Fibroblast of villous mesenchyme (primary cell): ENCODE measurements at regions not wholly inside any gene's neighbourhood (a gene's known extent, or its start where the extent isn't known, plus 50 kb on each side); places are given as distances from the start of the nearest gene placed in this dataset.
A peak's percentile ranks its signal among the peaks of the same experiment; 100 is the strongest.

ENCODE experiments used
- DNase-seq: peaks from one replicate; pipeline ENCODE4 v3.0.0-alpha.2; 2010; ENCODE audit warnings: low read depth
- H3K4me3 ChIP-seq: 2 replicates; pipeline ENCODE4 v1.5.1; 2011; ENCODE audit warnings: low read depth, mild to moderate bottlenecking, low read length
- CTCF ChIP-seq: IDR thresholded peaks from 2 replicates; pipeline ENCODE4 v1.5.1; 2012; ENCODE audit warnings: low read depth, mild to moderate bottlenecking, low read length; ENCODE audit not compliant: insufficient read depth

- peak; percentile 55 for DNase-seq
- H3K4me3 ChIP-seq, result no peak overlapping the region
- no peak for TF ChIP-seq CTCF
Observed at GRCh38 chr22:46090036-46090591, 60.2 kb upstream of the PPARA start.

DNA sequence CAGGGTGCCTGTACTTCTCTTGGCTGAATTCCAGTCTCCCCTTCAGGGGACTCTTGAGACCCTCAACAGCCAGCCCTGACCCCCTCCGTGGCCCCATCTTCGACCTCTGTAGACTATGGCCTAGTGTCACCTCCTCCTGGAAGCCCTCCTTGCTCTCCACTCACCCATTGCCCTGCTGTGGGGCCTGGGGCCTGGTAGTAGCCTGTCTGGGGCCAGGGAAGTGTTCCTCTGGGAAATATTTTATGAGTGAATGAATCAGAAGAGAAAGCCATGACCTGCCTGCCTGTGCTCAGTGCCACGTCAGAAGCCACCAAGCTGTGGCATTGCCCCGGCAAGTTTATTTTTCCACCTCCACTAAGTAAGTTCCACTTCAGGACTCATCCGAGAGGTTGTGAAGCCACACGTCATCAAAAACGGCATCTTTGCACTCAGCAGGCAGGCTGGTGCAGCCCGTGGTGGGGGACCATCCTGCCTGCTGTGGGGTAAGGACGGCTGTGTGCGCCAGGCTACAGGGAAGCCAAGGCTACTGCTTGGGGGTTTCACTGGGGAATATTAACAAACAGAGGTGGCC, 59.6 kb upstream of the PPARA start:
- H3K4me3 ChIP-seq, result no peak overlapping the region
- DNase-seq, result peak; percentile 70
- no peak for TF ChIP-seq CTCF

GRCh38 chr22:46091277-46091977, 58.9 kb upstream of the PPARA start:
- peak; percentile 10 for DNase-seq
- no peak overlapping the region for H3K4me3 ChIP-seq
- TF ChIP-seq CTCF, result no peak

GRCh38 chr22:46092011-46092410, 58.3 kb upstream of the PPARA start:
- DNase-seq, result no peak
- no peak overlapping the region for H3K4me3 ChIP-seq
- TF ChIP-seq CTCF, result no peak

DNA sequence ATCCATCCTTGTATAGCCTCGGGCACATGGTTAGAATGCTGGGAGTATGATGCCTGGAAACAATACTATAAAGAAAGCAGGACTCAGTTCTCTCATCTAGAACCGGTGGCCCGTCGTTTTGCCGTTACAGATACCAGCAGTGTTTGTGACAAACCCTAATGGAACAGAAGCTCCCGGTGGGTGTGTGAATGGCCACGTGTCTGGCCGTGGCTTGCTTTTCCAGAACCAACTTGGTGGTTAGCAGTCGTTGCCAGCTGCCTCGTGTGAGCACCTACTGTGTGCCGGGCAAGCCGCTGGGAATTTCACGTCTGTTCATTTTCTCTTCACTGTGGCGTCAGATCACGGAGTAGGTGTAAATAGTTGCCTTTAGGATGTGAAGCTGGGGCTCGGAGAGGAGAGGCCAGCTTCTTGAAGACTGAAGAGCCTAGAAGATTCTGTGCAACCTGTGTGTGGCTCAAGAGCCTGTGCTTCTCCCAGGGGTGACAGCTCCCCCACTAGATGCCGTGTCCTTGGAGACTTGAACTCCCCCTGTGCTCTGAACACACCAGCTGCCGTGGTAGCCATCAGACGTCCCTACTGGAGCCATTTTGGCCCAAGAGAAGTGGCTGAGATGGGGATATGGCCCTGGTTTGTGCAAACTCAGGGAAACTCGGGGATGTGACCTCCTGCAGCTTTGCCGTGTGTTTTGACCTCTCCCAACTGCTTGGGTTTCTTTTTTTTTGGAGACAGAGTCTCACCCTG, 57.5 kb upstream of the PPARA start:
- DNase-seq, result peak; percentile 36
- H3K4me3 ChIP-seq, result no peak overlapping the region

DNA sequence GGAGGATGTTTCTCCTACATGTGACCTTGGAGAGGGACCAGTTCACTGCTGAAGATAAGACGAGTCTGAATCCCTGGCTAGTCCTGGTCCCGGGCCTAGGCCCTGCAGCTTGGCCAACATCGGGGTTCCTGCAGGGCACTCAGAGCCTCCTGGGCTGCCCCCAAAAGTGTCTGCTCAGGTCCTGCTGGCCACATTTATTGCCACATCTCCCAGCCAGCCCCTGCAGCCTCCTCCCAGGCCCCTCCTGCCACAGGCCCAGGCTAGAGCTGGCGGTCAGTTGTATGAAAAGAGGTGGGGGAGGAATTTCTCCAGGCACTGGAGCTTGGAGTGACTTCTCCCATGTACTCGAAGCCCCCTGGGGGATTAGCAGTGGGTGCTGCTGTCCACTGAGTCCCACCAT, 56.5 kb upstream of the PPARA start:
- peak; percentile 25 for DNase-seq
- no peak overlapping the region for H3K4me3 ChIP-seq
- no peak for TF ChIP-seq CTCF

More for the DNA sequence above, 57.5 kb upstream of the PPARA start:
- no peak for TF ChIP-seq CTCF
